ENCODE measurements at regions not wholly inside any gene's neighbourhood (a gene's known extent, or its start where the extent isn't known, plus 50 kb on each side); places are given as distances from the start of the nearest gene placed in this dataset.

DNA sequence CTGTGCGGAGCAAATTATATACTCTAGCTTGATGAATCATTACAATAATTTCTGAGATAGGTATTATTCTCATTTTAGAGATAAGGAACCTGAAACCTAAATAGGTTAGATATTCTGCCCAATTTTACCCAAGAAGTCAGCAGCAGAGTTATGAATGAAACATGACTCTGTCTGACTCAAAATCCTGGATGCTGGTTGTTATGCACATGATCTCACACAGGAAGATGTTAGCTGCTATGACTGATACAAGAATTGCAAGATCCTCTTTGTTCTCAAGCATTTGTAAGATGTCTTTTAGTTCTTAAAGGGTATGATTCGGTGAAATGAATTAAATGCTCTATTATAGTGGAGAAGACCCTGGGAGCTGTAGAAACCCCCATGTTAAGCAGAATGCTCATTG, 447.8 kb downstream of the KIF2B start:
- TF ChIP-seq, protein P1, sequence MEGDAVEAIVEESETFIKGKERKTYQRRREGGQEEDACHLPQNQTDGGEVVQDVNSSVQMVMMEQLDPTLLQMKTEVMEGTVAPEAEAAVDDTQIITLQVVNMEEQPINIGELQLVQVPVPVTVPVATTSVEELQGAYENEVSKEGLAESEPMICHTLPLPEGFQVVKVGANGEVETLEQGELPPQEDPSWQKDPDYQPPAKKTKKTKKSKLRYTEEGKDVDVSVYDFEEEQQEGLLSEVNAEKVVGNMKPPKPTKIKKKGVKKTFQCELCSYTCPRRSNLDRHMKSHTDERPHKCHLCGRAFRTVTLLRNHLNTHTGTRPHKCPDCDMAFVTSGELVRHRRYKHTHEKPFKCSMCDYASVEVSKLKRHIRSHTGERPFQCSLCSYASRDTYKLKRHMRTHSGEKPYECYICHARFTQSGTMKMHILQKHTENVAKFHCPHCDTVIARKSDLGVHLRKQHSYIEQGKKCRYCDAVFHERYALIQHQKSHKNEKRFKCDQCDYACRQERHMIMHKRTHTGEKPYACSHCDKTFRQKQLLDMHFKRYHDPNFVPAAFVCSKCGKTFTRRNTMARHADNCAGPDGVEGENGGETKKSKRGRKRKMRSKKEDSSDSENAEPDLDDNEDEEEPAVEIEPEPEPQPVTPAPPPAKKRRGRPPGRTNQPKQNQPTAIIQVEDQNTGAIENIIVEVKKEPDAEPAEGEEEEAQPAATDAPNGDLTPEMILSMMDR (IDR thresholded peaks at IDR 0.05; ENCODE audit: low read length) = no peak
- no peak for TF ChIP-seq EZH2 (IDR thresholded peaks at IDR 0.05; ENCODE audit: borderline replicate concordance, low read length)

All from OCI-LY1 (cell line).